Osteoblast (primary cell): ENCODE measurements at regions not wholly inside any gene's neighbourhood (a gene's known extent, or its start where the extent isn't known, plus 50 kb on each side); places are given as distances from the start of the nearest gene placed in this dataset.

Source experiments
- DNase-seq: peaks from one replicate; pipeline ENCODE4 v3.0.0; 2011; ENCODE audit warnings: low spot score, mixed read lengths; ENCODE audit not compliant: insufficient read length; ENCODE audit errors: missing footprints
- H2AFZ ChIP-seq: 2 replicates; pipeline ENCODE4 v1.6.0; 2011; ENCODE audit warnings: mild to moderate bottlenecking, low read length
- H3K27ac ChIP-seq: 2 replicates; pipeline ENCODE4 v1.5.1; 2011; ENCODE audit warnings: mild to moderate bottlenecking, low read depth, low read length, moderate library complexity
- H3K27me3 ChIP-seq: 2 replicates; pipeline ENCODE4 v1.6.0; 2012; ENCODE audit warnings: mild to moderate bottlenecking, control low read depth, inconsistent platforms, low read length, moderate library complexity; ENCODE audit not compliant: insufficient read depth
- H3K36me3 ChIP-seq: 2 replicates; pipeline ENCODE4 v1.5.1; 2011; ENCODE audit warnings: mild to moderate bottlenecking, low read length, control low read depth, moderate library complexity; ENCODE audit not compliant: insufficient read depth
- H3K4me1 ChIP-seq: 2 replicates; pipeline ENCODE4 v1.5.1; 2011; ENCODE audit warnings: mild to moderate bottlenecking, low read length, control low read depth, moderate library complexity; ENCODE audit not compliant: insufficient read depth
- H3K4me2 ChIP-seq: 2 replicates; pipeline ENCODE4 v1.6.0; 2011; ENCODE audit warnings: mild to moderate bottlenecking, low read length; ENCODE audit not compliant: insufficient read depth
- H3K4me3 ChIP-seq: fragments of 200-600 bp; sonication (generic); 3 replicates; pipeline ENCODE4 v1.5.1; 2012; ENCODE audit warnings: mild to moderate bottlenecking, low read length, inconsistent platforms; ENCODE audit not compliant: insufficient read depth
- H3K79me2 ChIP-seq: 2 replicates; pipeline ENCODE4 v1.6.0; 2012; ENCODE audit warnings: mild to moderate bottlenecking, low read length, control low read depth, inconsistent platforms; ENCODE audit not compliant: insufficient read depth
- H3K9me3 ChIP-seq: 2 replicates; pipeline ENCODE4 v1.5.1; 2011; ENCODE audit warnings: low read depth, low read length, control low read depth
- H4K20me1 ChIP-seq: 2 replicates; pipeline ENCODE4 v1.6.0; 2012; ENCODE audit warnings: mild to moderate bottlenecking, low read length, control low read depth; ENCODE audit not compliant: insufficient read depth
- TF ChIP-seq, protein P1 (sequence below): IDR thresholded peaks from 2 replicates; pipeline ENCODE4 v1.5.1; 2011; ENCODE audit warnings: mild to moderate bottlenecking, low read depth, low read length, moderate library complexity; ENCODE audit errors: extremely low read depth

- H3K79me2 ChIP-seq = no peaks in the 10 kb centered on the region
- no peaks in the 10 kb centered on the region for H3K27me3 ChIP-seq
- H4K20me1 ChIP-seq = no peaks in the 10 kb centered on the region
- H3K27ac ChIP-seq = no peak overlapping the region
- H3K4me1 ChIP-seq = no peaks in the 10 kb centered on the region
- H3K4me3 ChIP-seq = no peak overlapping the region
- peaks cover 2% of the 10 kb centered on the region for H3K9me3 ChIP-seq
- H2AFZ ChIP-seq = no peak overlapping the region
- H3K4me2 ChIP-seq = no peak overlapping the region
- TF ChIP-seq, protein P1, sequence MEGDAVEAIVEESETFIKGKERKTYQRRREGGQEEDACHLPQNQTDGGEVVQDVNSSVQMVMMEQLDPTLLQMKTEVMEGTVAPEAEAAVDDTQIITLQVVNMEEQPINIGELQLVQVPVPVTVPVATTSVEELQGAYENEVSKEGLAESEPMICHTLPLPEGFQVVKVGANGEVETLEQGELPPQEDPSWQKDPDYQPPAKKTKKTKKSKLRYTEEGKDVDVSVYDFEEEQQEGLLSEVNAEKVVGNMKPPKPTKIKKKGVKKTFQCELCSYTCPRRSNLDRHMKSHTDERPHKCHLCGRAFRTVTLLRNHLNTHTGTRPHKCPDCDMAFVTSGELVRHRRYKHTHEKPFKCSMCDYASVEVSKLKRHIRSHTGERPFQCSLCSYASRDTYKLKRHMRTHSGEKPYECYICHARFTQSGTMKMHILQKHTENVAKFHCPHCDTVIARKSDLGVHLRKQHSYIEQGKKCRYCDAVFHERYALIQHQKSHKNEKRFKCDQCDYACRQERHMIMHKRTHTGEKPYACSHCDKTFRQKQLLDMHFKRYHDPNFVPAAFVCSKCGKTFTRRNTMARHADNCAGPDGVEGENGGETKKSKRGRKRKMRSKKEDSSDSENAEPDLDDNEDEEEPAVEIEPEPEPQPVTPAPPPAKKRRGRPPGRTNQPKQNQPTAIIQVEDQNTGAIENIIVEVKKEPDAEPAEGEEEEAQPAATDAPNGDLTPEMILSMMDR = no peak
- DNase-seq = no peak
- no peaks in the 10 kb centered on the region for H3K36me3 ChIP-seq
Observed at GRCh38 chr22:47748957-47749356, 986.5 kb downstream of the TBC1D22A start.

DNA sequence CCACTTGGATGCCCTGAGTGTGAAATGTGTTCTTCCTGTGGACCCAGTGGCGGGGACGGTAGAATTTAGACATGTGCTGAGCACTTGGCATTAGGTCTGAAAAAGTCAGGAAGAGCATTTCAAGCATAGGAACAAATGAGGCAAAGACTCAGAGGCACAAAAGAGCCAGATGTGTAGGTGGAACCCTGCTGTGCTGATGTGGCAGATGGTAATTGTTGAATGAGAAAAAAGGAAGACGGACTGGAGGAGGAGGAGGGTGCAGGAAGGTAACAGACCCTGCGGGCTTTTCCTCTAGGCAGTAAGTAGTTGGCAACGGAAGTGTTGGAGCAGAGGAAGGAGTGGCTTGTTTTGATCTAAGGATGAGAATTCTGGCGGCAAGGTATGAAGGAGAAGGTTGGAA lies 985.8 kb downstream of the TBC1D22A start:
- no peaks in the 10 kb centered on the region for H3K4me1 ChIP-seq
- H2AFZ ChIP-seq = no peak overlapping the region
- no peak for DNase-seq
- H3K9me3 ChIP-seq = peaks cover 2% of the 10 kb centered on the region
- no peaks in the 10 kb centered on the region for H4K20me1 ChIP-seq
- TF ChIP-seq, protein P1 = no peak
- no peak overlapping the region for H3K4me2 ChIP-seq
- no peaks in the 10 kb centered on the region for H3K79me2 ChIP-seq
- no peaks in the 10 kb centered on the region for H3K36me3 ChIP-seq
- no peaks in the 10 kb centered on the region for H3K27me3 ChIP-seq
- H3K4me3 ChIP-seq = no peak overlapping the region
- no peak overlapping the region for H3K27ac ChIP-seq

DNA sequence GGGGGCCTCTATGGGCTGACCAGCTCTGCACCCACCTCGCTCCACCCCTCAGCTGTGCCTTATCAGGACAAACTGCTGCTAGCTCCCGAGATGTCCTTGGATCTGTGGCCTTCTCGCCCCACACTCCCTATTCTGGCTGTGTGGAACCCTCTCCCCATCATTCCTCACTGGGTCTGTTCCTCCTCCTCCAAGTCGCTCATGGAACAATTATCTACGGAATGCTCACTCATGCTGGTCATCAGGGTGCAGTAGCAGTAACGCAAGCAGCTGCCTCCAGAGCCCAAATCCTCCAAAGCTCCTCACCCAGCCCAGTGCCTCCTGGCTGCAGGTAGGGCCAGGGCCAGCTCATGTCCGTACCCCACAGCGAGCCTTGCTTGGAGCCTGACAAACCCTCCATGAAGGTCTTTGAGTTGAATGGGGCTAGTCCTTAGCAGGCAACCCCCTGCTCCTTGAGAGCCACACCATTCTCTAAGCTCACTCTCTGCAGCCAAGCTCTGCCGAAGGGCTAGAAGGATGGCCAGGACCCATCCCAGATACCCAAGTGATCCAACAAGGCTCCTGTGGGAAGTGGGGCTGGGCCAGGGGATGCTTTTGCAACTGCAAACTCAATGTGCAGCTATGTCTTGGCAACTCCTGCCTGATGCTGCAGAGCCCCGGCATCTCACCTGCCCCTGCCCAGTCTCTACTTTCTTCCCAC lies 977.8 kb downstream of the TBC1D22A start:
- no peak overlapping the region for H3K4me3 ChIP-seq
- no peak for DNase-seq
- no peak overlapping the region for H3K4me2 ChIP-seq
- no peaks in the 10 kb centered on the region for H3K79me2 ChIP-seq
- TF ChIP-seq, protein P1 = no peak
- no peaks in the 10 kb centered on the region for H4K20me1 ChIP-seq
- H3K27ac ChIP-seq = no peak overlapping the region
- no peak overlapping the region for H2AFZ ChIP-seq
- H3K27me3 ChIP-seq = no peaks in the 10 kb centered on the region
- no peaks in the 10 kb centered on the region for H3K36me3 ChIP-seq
- peaks cover 2% of the 10 kb centered on the region for H3K9me3 ChIP-seq
- H3K4me1 ChIP-seq = no peaks in the 10 kb centered on the region

GRCh38 chr22:47739291-47740015 lies 977.0 kb downstream of the TBC1D22A start:
- H3K9me3 ChIP-seq = peaks cover 2% of the 10 kb centered on the region
- no peaks in the 10 kb centered on the region for H3K4me1 ChIP-seq
- TF ChIP-seq, protein P1 = no peak
- H3K36me3 ChIP-seq = no peaks in the 10 kb centered on the region
- H2AFZ ChIP-seq = no peak overlapping the region
- no peaks in the 10 kb centered on the region for H4K20me1 ChIP-seq
- no peak overlapping the region for H3K4me3 ChIP-seq
- no peak overlapping the region for H3K4me2 ChIP-seq
- DNase-seq = no peak
- no peaks in the 10 kb centered on the region for H3K79me2 ChIP-seq
- no peak overlapping the region for H3K27ac ChIP-seq
- no peaks in the 10 kb centered on the region for H3K27me3 ChIP-seq
